Endodermal cell (in vitro differentiated cells): ENCODE measurements at regions not wholly inside any gene's neighbourhood (a gene's known extent, or its start where the extent isn't known, plus 50 kb on each side); places are given as distances from the start of the nearest gene placed in this dataset.

Experiments
- DNase-seq: peaks from one replicate; pipeline ENCODE4 v3.0.0-alpha.2; 2017
- H3K27ac ChIP-seq: 2 replicates; pipeline ENCODE4 v1.5.1; 2013; ENCODE audit warnings: mild to moderate bottlenecking, low read depth, low read length, moderate library complexity
- H3K27me3 ChIP-seq: 2 replicates; pipeline ENCODE4 v1.6.1; 2013; ENCODE audit warnings: mild to moderate bottlenecking, low read length, moderate library complexity; ENCODE audit not compliant: insufficient read depth, control insufficient read depth, poor library complexity, severe bottlenecking
- H3K36me3 ChIP-seq: 2 replicates; pipeline ENCODE4 v1.7.0; 2013; ENCODE audit warnings: mild to moderate bottlenecking, low read length, moderate library complexity; ENCODE audit not compliant: control insufficient read depth, insufficient read depth
- H3K4me1 ChIP-seq: one replicate; pipeline ENCODE4 v1.7.0; 2013; ENCODE audit warnings: low read length; ENCODE audit not compliant: control insufficient read depth, insufficient read depth
- H3K4me3 ChIP-seq: 2 replicates; pipeline ENCODE4 v1.5.1; 2013; ENCODE audit warnings: mild to moderate bottlenecking, low read length, moderate library complexity
- H3K9ac ChIP-seq: 2 replicates; pipeline ENCODE4 v1.6.1; 2013; ENCODE audit warnings: mild to moderate bottlenecking, low read length, moderate library complexity; ENCODE audit not compliant: poor library complexity, severe bottlenecking; ENCODE audit errors: extremely low read depth
- H3K9me3 ChIP-seq: 2 replicates; pipeline ENCODE4 v1.6.1; 2013; ENCODE audit warnings: mild to moderate bottlenecking, low read length, moderate library complexity; ENCODE audit not compliant: control insufficient read depth
- H3K27ac Mint-ChIP-seq: 2 replicates; pipeline ENCODE4 v1.8.0; 2020; ENCODE audit warnings: mixed read lengths
- H3K27me3 Mint-ChIP-seq: 2 replicates; pipeline ENCODE4 v1.8.0; 2021; ENCODE audit warnings: mild to moderate bottlenecking, mixed read lengths; ENCODE audit not compliant: insufficient read depth
- H3K36me3 Mint-ChIP-seq: 2 replicates; pipeline ENCODE4 v1.8.0; 2020; ENCODE audit warnings: low read depth, mixed read lengths
- H3K4me1 Mint-ChIP-seq: 2 replicates; pipeline ENCODE4 v1.8.0; 2020; ENCODE audit warnings: mixed read lengths
- H3K4me3 Mint-ChIP-seq: 2 replicates; pipeline ENCODE4 v1.8.0; 2020; ENCODE audit warnings: mild to moderate bottlenecking, moderate library complexity, mixed read lengths
- H3K9me3 Mint-ChIP-seq: 2 replicates; pipeline ENCODE4 v1.8.0; 2020; ENCODE audit warnings: mild to moderate bottlenecking, mixed read lengths
- WGBS, 2 experiments: methylation state at CpG; one replicate each; pipeline versions ENCODE4 v1.1.5 to v1.1.7; 2013; ENCODE audit warnings: missing lambda C conversion rate in 2 of 2, mixed read lengths in 1 of 2; ENCODE audit not compliant: insufficient coverage in 1 of 2, insufficient read length in 1 of 2; 5-methylcytosine and 5-hydroxymethylcytosine counted together
- TF ChIP-seq, protein P1 (sequence below): fragments of 200-600 bp; sonication (generic); conservative IDR thresholded peaks from 2 replicates; pipeline ENCODE4 v1.5.0; 2021; ENCODE audit warnings: antibody characterized with exemption, mild to moderate bottlenecking

- Histone ChIP-seq H3K36me3 (no peaks in the 10 kb centered on the region), H3K27ac (no peak overlapping the region), H3K4me3 (no peak overlapping the region), H3K27me3 (no peaks in the 10 kb centered on the region), H3K4me1 (peaks cover 2% of the 10 kb centered on the region), H3K9me3 (no peaks in the 10 kb centered on the region), H3K9ac (no peak overlapping the region)
- Mint-ChIP-seq H3K4me3 (no peak overlapping the region), H3K27ac (no peak overlapping the region), H3K4me1 (peaks cover 12% of the 10 kb centered on the region), H3K27me3 (no peaks in the 10 kb centered on the region), H3K36me3 (no peaks in the 10 kb centered on the region), H3K9me3 (no peaks in the 10 kb centered on the region)
- no peak for DNase-seq
- TF ChIP-seq, protein P1, sequence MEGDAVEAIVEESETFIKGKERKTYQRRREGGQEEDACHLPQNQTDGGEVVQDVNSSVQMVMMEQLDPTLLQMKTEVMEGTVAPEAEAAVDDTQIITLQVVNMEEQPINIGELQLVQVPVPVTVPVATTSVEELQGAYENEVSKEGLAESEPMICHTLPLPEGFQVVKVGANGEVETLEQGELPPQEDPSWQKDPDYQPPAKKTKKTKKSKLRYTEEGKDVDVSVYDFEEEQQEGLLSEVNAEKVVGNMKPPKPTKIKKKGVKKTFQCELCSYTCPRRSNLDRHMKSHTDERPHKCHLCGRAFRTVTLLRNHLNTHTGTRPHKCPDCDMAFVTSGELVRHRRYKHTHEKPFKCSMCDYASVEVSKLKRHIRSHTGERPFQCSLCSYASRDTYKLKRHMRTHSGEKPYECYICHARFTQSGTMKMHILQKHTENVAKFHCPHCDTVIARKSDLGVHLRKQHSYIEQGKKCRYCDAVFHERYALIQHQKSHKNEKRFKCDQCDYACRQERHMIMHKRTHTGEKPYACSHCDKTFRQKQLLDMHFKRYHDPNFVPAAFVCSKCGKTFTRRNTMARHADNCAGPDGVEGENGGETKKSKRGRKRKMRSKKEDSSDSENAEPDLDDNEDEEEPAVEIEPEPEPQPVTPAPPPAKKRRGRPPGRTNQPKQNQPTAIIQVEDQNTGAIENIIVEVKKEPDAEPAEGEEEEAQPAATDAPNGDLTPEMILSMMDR: no peak
- WGBS, 2 experiments: 78 to 80% methylated on average over 1 to 2 of the region's 2 CpGs
Observed at GRCh38 chr21:22409571-22409970, 1411.4 kb downstream of the NCAM2 start.

GRCh38 chr21:22416555-22416954 is 1418.3 kb downstream of the NCAM2 start:
- TF ChIP-seq, protein P1: no peak
- no peak overlapping the region for H3K4me3 ChIP-seq
- no peak overlapping the region for H3K27ac ChIP-seq
- H3K9me3 ChIP-seq: no peaks in the 10 kb centered on the region
- H3K9ac ChIP-seq: no peak overlapping the region
- H3K27ac Mint-ChIP-seq: no peak overlapping the region
- no peak for DNase-seq
- H3K27me3 Mint-ChIP-seq: no peaks in the 10 kb centered on the region
- no peaks in the 10 kb centered on the region for H3K27me3 ChIP-seq
- H3K9me3 Mint-ChIP-seq: no peaks in the 10 kb centered on the region
- no peak overlapping the region for H3K4me3 Mint-ChIP-seq
- H3K36me3 ChIP-seq: no peaks in the 10 kb centered on the region
- no peaks in the 10 kb centered on the region for H3K36me3 Mint-ChIP-seq
- H3K4me1 ChIP-seq: no peaks in the 10 kb centered on the region
- H3K4me1 Mint-ChIP-seq: no peaks in the 10 kb centered on the region
- WGBS, 2 experiments: no CpG with 5 or more reads among the region's 1 CpG

GRCh38 chr21:22421416-22422180 is 1423.4 kb downstream of the NCAM2 start:
- Histone ChIP-seq H3K27me3 (no peaks in the 10 kb centered on the region), H3K4me1 (no peaks in the 10 kb centered on the region), H3K4me3 (no peak overlapping the region), H3K9ac (no peak overlapping the region), H3K27ac (no peak overlapping the region), H3K9me3 (no peaks in the 10 kb centered on the region), H3K36me3 (no peaks in the 10 kb centered on the region)
- Mint-ChIP-seq H3K27me3 (no peaks in the 10 kb centered on the region), H3K4me3 (no peak overlapping the region), H3K9me3 (no peaks in the 10 kb centered on the region), H3K36me3 (no peaks in the 10 kb centered on the region), H3K4me1 (no peaks in the 10 kb centered on the region), H3K27ac (no peak overlapping the region)
- 94 to 100% methylated on average over 1 to 5 of the region's 6 CpGs for WGBS, 2 experiments
- no peak for DNase-seq
- TF ChIP-seq, protein P1: no peak
